Vagina (tissue), 2 donors: ENCODE measurements at regions not wholly inside any gene's neighbourhood (a gene's known extent, or its start where the extent isn't known, plus 50 kb on each side); places are given as distances from the start of the nearest gene placed in this dataset.

Experiments used
- DNase-seq, 2 donors: peaks; one replicate each; pipeline ENCODE4 v3.0.0-alpha.2; 2017; ENCODE audit errors: extremely low spot score in 2 of 2
- H3K27ac ChIP-seq: fragments of 200-600 bp; sonication (generic); one replicate; pipeline ENCODE4 v1.5.1; 2019
- H3K27me3 ChIP-seq: fragments of 200-600 bp; sonication (generic); one replicate; pipeline ENCODE4 v1.5.1; 2019
- H3K36me3 ChIP-seq, 2 donors: fragments of 200-600 bp; sonication (generic); one replicate each; pipeline ENCODE4 v1.5.1; 2017 to 2019
- H3K4me1 ChIP-seq: fragments of 200-600 bp; sonication (generic); one replicate; pipeline ENCODE4 v1.5.1; 2019
- H3K4me3 ChIP-seq, 2 donors: fragments of 200-600 bp; sonication (generic); 1 replicate in 1 of 2; 2 replicates in 1 of 2; pipeline ENCODE4 v1.5.1; 2016 to 2019
- H3K9me3 ChIP-seq: fragments of 200-600 bp; sonication (generic); one replicate; pipeline ENCODE4 v1.5.1; 2019
- POLR2A ChIP-seq, 2 donors: fragments of 450-650 bp; IDR thresholded peaks; one replicate each; pipeline ENCODE4 v1.6.1; 2017; ENCODE audit warnings: antibody characterized with exemption in 2 of 2, mild to moderate bottlenecking in 2 of 2, moderate library complexity in 2 of 2
- POLR2AphosphoS5 ChIP-seq, 2 donors: sonication (generic); formaldehyde crosslinking; IDR thresholded peaks; one replicate each; pipeline ENCODE4 v1.9.0; 2017; ENCODE audit warnings: antibody characterized with exemption in 2 of 2, mild to moderate bottlenecking in 2 of 2, low read depth in 1 of 2; ENCODE audit not compliant: insufficient read depth in 1 of 2
- intact Hi-C: fragments of 100-400 bp; cut with DNase I; formaldehyde crosslinking; loops from one replicate; pipeline ENCODE4 v1.15.1; 2023
- TF ChIP-seq, protein P1 (sequence below), 3 experiments: fragments of 450-650 bp in 2 of 3; fragments of 200-600 bp in 1 of 3; sonication (generic) in 1 of 3; IDR thresholded peaks; one replicate each; pipeline ENCODE4 v1.5.1; 2017 to 2019; ENCODE audit warnings: antibody characterized with exemption in 3 of 3, mild to moderate bottlenecking in 2 of 3, moderate library complexity in 2 of 3

DNA sequence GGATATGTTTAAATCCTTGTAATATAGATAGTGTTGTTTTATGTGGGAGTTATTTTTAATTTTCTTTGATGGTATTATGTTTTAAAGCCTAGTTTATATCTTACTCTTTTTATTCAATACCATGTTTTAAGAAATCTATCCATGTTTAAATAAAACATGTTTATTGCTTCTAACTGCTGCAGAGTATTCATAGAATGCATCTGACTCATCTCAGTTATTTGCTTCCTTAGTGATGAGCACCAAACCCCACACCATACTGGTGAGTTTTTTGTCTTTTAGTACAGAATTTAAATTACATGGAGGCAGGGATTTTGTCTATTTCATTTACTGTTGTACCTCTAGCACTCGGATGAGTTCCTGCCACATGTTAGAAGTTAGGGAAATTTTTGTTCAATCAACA lies 209.2 kb downstream of the NSUN3 start:
- H3K36me3 ChIP-seq, result no peaks in the 10 kb centered on the region
- H3K4me1 ChIP-seq, result no peaks in the 10 kb centered on the region
- H3K27ac ChIP-seq, result no peak overlapping the region
- no peak overlapping the region for H3K4me3 ChIP-seq
- TF ChIP-seq POLR2AphosphoS5 (IDR thresholded peaks at IDR 0.05; ENCODE audit: insufficient read depth in 1 of 2, low read depth in 1 of 2) (no peak), POLR2A (IDR thresholded peaks at IDR 0.05) (no peak)
- TF ChIP-seq, protein P1, sequence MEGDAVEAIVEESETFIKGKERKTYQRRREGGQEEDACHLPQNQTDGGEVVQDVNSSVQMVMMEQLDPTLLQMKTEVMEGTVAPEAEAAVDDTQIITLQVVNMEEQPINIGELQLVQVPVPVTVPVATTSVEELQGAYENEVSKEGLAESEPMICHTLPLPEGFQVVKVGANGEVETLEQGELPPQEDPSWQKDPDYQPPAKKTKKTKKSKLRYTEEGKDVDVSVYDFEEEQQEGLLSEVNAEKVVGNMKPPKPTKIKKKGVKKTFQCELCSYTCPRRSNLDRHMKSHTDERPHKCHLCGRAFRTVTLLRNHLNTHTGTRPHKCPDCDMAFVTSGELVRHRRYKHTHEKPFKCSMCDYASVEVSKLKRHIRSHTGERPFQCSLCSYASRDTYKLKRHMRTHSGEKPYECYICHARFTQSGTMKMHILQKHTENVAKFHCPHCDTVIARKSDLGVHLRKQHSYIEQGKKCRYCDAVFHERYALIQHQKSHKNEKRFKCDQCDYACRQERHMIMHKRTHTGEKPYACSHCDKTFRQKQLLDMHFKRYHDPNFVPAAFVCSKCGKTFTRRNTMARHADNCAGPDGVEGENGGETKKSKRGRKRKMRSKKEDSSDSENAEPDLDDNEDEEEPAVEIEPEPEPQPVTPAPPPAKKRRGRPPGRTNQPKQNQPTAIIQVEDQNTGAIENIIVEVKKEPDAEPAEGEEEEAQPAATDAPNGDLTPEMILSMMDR (IDR thresholded peaks at IDR 0.05), result no peak
- intact Hi-C loops, result no loop called here
- DNase-seq, result no peak
- no peaks in the 10 kb centered on the region for H3K9me3 ChIP-seq
- no peaks in the 10 kb centered on the region for H3K27me3 ChIP-seq

DNA sequence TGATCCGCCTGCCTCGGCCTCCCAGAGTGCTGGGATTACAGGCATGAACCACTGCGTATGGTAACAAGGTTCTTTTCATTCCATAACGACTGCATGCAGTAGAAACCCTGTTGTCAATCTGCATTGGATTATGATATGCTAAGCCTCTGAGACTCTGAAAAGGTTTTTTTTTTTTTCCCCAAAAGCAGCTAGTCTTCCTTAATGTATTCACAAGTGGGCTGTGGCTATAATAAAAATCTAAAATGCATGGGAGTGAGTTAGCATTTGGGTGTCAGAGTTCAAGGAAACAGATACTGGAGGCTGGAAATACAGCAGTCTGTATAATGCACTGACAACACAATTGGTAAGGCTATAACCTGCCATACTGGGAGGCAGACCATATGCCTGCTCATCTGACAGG lies 218.1 kb downstream of the NSUN3 start:
- no peak for TF ChIP-seq POLR2A (IDR thresholded peaks at IDR 0.05)
- TF ChIP-seq, protein P1 (IDR thresholded peaks at IDR 0.05), result no peak
- TF ChIP-seq POLR2AphosphoS5 (IDR thresholded peaks at IDR 0.05; ENCODE audit: insufficient read depth in 1 of 2, low read depth in 1 of 2), result no peak
- no peaks in the 10 kb centered on the region for H3K9me3 ChIP-seq
- H3K4me3 ChIP-seq, result no peak overlapping the region
- H3K4me1 ChIP-seq, result no peaks in the 10 kb centered on the region
- H3K27ac ChIP-seq, result no peak overlapping the region
- no peak for DNase-seq
- H3K27me3 ChIP-seq, result no peaks in the 10 kb centered on the region
- intact Hi-C loops, result no loop called here
- H3K36me3 ChIP-seq, result no peaks in the 10 kb centered on the region

DNA sequence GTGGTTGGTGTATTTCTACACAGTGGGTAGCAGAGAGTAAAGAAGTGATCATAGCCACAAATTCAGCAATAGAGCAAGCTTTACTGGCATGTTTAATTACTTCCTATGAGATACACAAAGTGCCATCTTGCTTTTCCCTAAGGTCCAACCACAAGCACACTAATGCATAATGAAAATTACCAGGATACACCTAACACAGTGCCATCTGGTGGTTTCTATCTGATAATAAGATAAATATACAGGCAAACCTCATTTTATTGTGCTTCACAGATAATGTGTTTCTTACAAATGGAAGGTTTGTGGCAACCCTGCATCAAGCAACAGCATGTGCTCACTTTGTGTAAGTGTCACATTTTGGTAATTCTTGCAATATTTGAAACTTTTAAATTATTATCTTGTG lies 223.0 kb downstream of the NSUN3 start:
- H3K9me3 ChIP-seq, result no peaks in the 10 kb centered on the region
- TF ChIP-seq POLR2A (IDR thresholded peaks at IDR 0.05), result no peak
- TF ChIP-seq POLR2AphosphoS5 (IDR thresholded peaks at IDR 0.05; ENCODE audit: insufficient read depth in 1 of 2, low read depth in 1 of 2), result no peak
- TF ChIP-seq, protein P1 (IDR thresholded peaks at IDR 0.05), result no peak
- H3K4me3 ChIP-seq, result no peak overlapping the region
- H3K27ac ChIP-seq, result no peak overlapping the region
- intact Hi-C loops, result no loop called here
- DNase-seq, result no peak
- no peaks in the 10 kb centered on the region for H3K4me1 ChIP-seq
- no peaks in the 10 kb centered on the region for H3K27me3 ChIP-seq
- H3K36me3 ChIP-seq, result no peaks in the 10 kb centered on the region

DNA sequence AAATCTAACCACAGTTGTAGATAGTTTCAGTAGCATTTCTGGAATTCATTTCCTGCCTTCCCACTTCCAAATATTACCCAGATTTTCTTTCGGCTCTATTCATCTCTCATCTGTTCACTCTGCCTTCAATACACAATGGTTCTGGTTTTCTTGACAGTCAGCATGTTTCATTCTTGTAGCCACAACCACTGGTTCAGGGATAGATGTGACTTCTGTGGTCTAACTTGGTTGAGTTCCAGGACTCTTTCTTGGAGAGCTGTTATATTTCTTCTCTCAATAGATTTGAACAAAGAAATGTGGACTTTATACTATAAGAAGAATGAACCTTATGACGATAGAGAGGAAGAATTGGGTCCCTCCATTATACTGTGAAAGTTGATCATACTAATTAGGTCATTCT lies 228.8 kb downstream of the NSUN3 start:
- Histone ChIP-seq H3K9me3 (no peaks in the 10 kb centered on the region), H3K36me3 (no peaks in the 10 kb centered on the region), H3K4me3 (no peak overlapping the region), H3K27me3 (no peaks in the 10 kb centered on the region), H3K27ac (no peak overlapping the region), H3K4me1 (no peaks in the 10 kb centered on the region)
- DNase-seq, result no peak
- TF ChIP-seq POLR2AphosphoS5 (IDR thresholded peaks at IDR 0.05; ENCODE audit: insufficient read depth in 1 of 2, low read depth in 1 of 2) (no peak), POLR2A (IDR thresholded peaks at IDR 0.05) (no peak)
- TF ChIP-seq, protein P1 (IDR thresholded peaks at IDR 0.05), result no peak
- intact Hi-C loops, result no loop called here

DNA sequence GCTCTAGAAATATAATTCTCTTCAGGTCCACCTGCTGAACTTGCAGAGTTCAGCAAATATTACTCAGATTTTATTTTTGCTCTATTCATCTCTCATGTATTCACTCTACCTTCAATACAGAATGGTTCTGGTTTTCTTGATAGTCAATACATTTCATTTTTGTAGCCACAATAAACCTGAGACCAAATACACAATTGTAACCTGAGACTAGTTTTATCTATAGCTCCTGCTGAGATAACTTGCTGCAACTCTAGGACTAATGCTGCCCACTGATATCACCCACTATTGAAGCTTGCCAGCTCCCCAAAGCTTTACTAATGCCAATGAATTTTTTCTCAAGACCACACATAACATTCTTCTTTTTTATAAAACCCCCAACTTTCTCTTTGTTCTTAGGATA lies 229.3 kb downstream of the NSUN3 start:
- intact Hi-C loops, result no loop called here
- Histone ChIP-seq H3K4me1 (no peaks in the 10 kb centered on the region), H3K27me3 (no peaks in the 10 kb centered on the region), H3K9me3 (no peaks in the 10 kb centered on the region), H3K4me3 (no peak overlapping the region), H3K27ac (no peak overlapping the region), H3K36me3 (no peaks in the 10 kb centered on the region)
- no peak for TF ChIP-seq POLR2AphosphoS5 (IDR thresholded peaks at IDR 0.05; ENCODE audit: insufficient read depth in 1 of 2, low read depth in 1 of 2)
- no peak for TF ChIP-seq POLR2A (IDR thresholded peaks at IDR 0.05)
- TF ChIP-seq, protein P1 (IDR thresholded peaks at IDR 0.05), result no peak
- DNase-seq, result no peak
